ENCODE measurements at regions not wholly inside any gene's neighbourhood (a gene's known extent, or its start where the extent isn't known, plus 50 kb on each side); places are given as distances from the start of the nearest gene placed in this dataset.

- DNase-seq, result no peak
Observed at GRCh38 chr16:86894029-86894567, 315.7 kb downstream of the FOXL1 start.

DNA sequence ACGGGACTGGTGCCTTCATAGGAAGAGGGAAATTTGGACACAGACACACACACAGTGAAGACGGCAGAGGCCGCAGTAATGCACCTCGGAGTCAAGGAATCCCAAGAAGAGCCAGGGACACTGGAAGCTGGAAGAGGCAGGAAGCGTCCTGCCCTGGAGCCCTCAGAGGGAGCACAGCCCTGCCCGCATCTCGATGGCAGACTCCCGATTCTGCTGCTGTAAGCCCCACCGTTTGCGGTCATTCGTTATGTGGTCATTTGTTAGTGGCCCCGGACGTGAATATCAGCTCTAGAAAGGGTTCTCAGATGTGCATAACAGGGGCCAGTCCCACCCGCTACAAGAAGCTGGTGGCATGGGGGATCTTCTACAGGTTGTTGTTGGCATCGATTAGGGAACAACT is 316.6 kb downstream of the FOXL1 start:
- DNase-seq, result no peak

GRCh38 chr16:86895606-86896005 is 317.3 kb downstream of the FOXL1 start:
- DNase-seq, result no peak

GRCh38 chr16:86896976-86897375 is 318.6 kb downstream of the FOXL1 start:
- DNase-seq, result no peak

GRCh38 chr16:86897486-86897885 is 319.1 kb downstream of the FOXL1 start:
- DNase-seq, result no peak

GRCh38 chr16:86898386-86898785 is 320.0 kb downstream of the FOXL1 start:
- no peak for DNase-seq

GRCh38 chr16:86899151-86899550 is 320.8 kb downstream of the FOXL1 start:
- DNase-seq, result no peak

DNA sequence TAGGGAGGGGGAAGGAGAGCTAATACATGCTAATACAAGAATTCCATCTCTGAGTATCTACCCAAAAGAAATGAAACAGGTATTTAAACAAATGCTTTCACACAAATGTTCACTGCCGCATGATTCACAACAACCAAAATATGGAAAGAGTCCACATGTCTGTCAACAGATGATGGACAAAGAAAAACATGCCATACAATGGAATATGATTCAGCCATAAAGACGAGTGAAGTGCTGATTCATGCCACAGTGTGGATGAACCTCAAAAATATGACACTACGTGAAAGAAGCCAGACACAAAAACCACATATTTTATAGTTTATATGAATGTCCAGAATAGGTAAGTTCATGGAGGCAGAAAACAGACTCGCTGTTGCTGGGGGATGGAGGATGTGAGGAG is 321.4 kb downstream of the FOXL1 start:
- DNase-seq, result no peak

DNA sequence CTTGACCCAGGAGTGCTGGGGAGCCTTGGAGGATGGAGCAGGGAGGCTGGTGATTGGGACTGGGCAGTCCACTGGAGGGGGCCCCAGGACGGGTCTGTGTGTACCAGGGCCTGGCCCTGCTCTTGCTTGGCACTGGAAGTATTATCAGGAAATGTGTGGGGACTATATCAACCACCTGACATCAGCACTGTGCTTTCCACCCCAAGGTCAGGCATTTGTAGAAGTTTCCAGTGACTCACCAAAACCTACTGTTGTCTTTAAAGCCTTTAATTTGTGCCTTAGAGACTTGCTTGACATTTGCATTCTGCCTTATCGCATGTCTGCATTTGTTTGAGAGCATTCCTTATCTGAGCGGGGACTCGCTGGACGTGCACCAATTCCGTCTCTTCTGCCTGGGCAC is 323.1 kb downstream of the FOXL1 start:
- DNase-seq, result no peak

DNA sequence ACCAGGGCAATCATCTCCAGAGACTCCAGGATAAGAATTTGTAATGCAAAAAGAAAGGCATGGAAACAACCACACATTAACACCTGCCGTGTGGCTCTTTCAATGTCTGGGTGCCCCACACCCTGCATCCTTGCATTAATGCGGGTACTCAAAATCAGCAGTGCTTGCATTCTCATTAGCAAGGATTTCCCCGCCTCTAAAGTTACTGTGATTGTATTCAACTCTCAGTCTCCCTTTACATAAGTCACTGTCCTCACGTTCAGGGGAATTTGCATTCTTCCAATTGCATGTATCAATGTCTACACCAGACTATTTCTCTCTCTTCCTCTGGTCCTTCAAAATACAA is 324.3 kb downstream of the FOXL1 start:
- no peak for DNase-seq

- no peak for DNase-seq
Observed at GRCh38 chr16:86903068-86903467, 324.7 kb downstream of the FOXL1 start.

DNA sequence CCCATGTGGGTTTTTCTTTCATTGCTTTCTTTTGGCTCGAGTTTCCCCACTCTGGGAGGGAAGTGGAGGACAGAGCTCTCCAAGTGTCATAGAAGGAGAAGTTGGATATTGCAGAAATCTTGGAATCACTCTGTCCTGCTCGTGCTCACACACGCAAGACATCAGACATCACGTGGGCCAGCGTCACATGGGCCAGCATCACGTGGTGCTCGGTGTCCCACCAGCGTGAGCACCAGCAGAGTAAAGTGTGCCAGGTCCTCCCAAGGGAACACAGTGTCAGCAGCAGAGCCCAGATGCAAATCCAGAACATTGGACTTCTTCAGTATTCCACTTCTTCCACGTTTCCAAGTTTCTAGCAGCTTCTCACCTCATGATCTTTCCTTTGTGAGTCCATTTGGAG is 327.0 kb downstream of the FOXL1 start:
- DNase-seq, result no peak

DNA sequence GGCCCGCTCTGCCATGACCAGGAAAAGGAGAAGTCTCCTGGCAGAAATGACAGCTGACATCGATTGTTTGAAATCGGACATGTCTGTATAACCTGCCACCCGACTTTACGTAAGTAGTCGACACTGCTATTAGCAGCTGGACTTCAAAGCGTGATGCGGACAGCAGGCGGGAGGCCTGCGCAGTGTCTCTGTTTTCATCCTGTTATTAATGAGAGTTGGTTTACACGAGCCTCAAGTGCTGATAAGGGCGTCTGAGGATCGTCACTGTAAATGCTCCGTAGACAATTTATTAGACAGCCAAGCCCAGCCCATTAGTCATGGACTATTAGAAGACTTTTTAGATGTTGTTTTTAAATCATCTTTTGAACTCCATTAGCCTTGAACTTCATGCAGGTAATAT is 328.3 kb downstream of the FOXL1 start:
- no peak for DNase-seq

- no peak for DNase-seq
Observed at GRCh38 chr16:86909359-86910160, 331.2 kb downstream of the FOXL1 start.

GRCh38 chr16:86910161-86910769 is 331.9 kb downstream of the FOXL1 start:
- no peak for DNase-seq

- no peak for DNase-seq
Observed at GRCh38 chr16:86911437-86911958, 333.1 kb downstream of the FOXL1 start.

GRCh38 chr16:86913886-86914285 is 335.5 kb downstream of the FOXL1 start:
- no peak for DNase-seq

GRCh38 chr16:86914876-86915717 is 336.7 kb downstream of the FOXL1 start:
- DNase-seq, result no peak

DNA sequence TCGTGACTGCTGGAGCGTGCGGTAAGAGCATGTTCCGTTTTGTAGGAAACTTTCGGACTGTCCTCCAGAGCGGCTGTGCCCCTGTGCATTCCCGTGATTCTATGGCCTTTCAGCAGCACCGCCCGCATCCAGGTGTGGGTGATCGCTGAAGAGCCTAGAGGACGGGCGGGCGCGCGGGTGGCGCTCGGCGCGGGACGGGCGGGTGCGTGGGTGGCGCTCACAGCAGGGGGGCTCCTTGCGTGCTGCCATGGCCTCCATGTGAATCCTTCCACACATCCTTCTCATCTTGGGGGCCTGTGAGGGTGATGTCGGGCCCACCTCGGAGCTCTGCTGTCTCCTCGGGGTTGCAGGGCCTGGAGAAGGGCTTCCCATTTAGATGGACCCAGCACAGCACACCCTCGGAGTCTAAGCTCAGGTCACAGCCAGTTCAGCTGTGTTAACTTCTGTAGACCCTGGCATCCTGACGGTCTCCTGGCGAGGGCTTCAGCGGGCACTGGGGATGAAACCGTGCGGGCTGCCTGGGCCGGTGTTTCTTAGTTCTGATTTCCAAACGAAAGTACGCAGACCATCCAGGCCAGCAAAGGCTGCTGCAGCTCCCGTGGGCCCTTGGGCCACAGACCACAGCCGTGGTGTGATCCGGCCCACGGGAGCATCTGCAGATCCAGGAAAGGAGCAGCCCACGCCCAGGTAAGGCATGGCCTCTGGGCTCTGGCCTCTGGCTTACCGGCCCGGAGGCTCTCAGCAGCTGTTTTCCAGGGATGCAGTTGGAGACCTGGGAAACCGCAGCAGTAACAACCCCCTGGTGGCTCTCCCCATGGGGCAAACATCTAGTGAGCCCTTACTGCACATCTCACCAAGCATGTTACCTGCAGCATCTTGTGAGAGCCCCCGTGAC is 339.4 kb downstream of the FOXL1 start:
- no peak for DNase-seq

DNA sequence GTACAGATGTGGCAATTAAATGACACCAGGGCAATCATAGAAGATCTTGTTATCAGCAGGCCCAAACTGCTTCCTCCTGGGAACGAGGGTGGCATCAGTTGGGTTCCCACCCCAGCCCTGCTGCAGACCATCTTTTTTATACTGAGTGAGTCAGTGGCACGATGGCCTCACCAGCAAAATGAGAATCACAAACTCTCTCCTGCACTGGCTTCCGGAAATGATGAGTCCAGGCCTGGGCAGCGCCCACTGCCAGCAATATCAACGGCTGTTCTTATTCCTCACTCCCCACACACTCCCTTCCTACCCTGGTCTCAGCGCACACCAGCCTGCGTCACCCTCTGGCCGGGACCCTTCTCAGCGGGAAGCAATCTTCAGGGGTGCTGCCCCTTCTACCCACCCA is 340.3 kb downstream of the FOXL1 start:
- no peak for DNase-seq

- no peak for DNase-seq
Observed at GRCh38 chr16:86919078-86919477, 340.7 kb downstream of the FOXL1 start.

DNA sequence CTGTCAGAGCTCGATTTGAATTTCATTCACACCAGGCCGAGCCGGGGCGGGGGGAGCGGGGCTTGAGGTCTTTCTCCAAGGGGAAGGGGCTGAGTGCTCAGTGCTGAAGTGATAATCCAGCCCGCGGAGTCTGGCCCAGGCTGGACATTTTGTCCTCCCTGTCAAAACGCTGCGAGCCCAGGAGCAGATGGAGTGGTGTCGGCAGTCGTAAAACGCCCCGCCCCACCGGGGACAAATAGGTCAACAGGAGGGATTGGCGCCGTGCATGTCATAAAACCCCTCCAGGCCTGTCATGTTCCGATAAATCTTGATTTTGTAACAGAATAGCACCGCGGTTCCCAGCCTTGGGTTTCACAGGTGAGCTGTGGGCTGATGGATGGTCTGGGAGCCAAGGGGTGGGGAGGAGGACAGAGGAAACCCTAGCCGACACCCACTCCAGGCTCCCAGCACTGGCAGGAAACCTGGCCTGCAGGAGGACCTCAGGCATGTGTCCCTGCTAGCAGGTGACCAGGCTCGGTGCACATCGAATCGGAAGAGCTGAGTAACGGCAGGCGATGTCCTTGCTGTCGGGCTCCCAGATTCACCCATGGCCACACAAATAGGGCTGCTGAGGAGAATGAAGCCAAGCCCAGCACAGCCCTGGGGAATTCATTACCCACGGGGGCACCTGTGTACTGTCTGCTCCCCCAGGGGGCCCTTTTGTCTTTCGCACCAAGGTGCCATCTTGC is 341.4 kb downstream of the FOXL1 start:
- DNase-seq, result no peak

Measured in activated naive CD4-positive, alpha-beta T cell treated with anti-CD3 and anti-CD28 coated beads, Interleukin-2, amount 50 U/mL, for 16 hours (primary cell).